ENCODE measurements at regions not wholly inside any gene's neighbourhood (a gene's known extent, or its start where the extent isn't known, plus 50 kb on each side); places are given as distances from the start of the nearest gene placed in this dataset.

GRCh38 chr12:131348231-131348630 is 362.7 kb upstream of the SFSWAP start:
- TF ChIP-seq POLR2A (IDR thresholded peaks at IDR 0.05), result no peak
- TF ChIP-seq, protein P1, sequence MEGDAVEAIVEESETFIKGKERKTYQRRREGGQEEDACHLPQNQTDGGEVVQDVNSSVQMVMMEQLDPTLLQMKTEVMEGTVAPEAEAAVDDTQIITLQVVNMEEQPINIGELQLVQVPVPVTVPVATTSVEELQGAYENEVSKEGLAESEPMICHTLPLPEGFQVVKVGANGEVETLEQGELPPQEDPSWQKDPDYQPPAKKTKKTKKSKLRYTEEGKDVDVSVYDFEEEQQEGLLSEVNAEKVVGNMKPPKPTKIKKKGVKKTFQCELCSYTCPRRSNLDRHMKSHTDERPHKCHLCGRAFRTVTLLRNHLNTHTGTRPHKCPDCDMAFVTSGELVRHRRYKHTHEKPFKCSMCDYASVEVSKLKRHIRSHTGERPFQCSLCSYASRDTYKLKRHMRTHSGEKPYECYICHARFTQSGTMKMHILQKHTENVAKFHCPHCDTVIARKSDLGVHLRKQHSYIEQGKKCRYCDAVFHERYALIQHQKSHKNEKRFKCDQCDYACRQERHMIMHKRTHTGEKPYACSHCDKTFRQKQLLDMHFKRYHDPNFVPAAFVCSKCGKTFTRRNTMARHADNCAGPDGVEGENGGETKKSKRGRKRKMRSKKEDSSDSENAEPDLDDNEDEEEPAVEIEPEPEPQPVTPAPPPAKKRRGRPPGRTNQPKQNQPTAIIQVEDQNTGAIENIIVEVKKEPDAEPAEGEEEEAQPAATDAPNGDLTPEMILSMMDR (IDR thresholded peaks at IDR 0.05 in 4 of 5, conservative IDR thresholded peaks at IDR 0.05 in 1 of 5), result no peak
- intact Hi-C loops (cut with DNase I; ENCODE audit: low total_unique reads), result no loop called here
- H3K36me3 ChIP-seq, result no peaks in the 10 kb centered on the region
- no peak overlapping the region for H3K27ac ChIP-seq
- H3K4me3 ChIP-seq, result no peak overlapping the region
- DNase-seq (no peak), ATAC-seq (no peak)
- H3K4me1 ChIP-seq, result no peaks in the 10 kb centered on the region
- H3K27me3 ChIP-seq, result peaks cover 0 to 3% (median 0%) of the 10 kb centered on the region in 3 donors
- H3K9me3 ChIP-seq, result no peaks in the 10 kb centered on the region
- in situ Hi-C loops (cut with MboI; ENCODE audit: low sequenced_read_pairs in 4 of 4), result no loop called here

DNA sequence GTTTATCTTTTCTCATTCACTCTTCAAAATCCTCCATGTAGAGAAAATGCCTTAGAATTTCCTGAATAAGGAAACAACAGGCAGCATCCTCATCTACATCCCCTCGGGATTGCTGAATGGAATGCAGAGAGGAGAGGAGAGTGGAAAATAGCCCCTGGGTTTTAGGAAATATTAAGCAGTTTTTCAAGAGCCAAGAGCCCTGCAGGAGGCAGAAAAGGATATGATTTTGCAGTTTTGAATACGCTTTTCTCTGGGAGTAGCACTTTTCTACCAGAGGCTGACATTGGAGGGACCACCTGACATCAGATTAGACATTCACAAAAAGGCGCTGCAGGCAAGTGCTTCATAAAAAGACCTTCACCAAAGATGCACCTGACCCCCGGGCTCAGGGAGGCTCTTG is 362.2 kb upstream of the SFSWAP start:
- H3K27me3 ChIP-seq, result peaks cover 0 to 3% (median 0%) of the 10 kb centered on the region in 3 donors
- TF ChIP-seq, protein P1 (IDR thresholded peaks at IDR 0.05 in 4 of 5, conservative IDR thresholded peaks at IDR 0.05 in 1 of 5), result no peak
- no peak for TF ChIP-seq POLR2A (IDR thresholded peaks at IDR 0.05)
- H3K36me3 ChIP-seq, result no peaks in the 10 kb centered on the region
- H3K4me3 ChIP-seq, result no peak overlapping the region
- ATAC-seq (no peak), DNase-seq (no peak)
- no peaks in the 10 kb centered on the region for H3K9me3 ChIP-seq
- in situ Hi-C loops (cut with MboI; ENCODE audit: low sequenced_read_pairs in 4 of 4), result no loop called here
- no peak overlapping the region for H3K27ac ChIP-seq
- H3K4me1 ChIP-seq, result no peaks in the 10 kb centered on the region
- intact Hi-C loops (cut with DNase I; ENCODE audit: low total_unique reads), result no loop called here

DNA sequence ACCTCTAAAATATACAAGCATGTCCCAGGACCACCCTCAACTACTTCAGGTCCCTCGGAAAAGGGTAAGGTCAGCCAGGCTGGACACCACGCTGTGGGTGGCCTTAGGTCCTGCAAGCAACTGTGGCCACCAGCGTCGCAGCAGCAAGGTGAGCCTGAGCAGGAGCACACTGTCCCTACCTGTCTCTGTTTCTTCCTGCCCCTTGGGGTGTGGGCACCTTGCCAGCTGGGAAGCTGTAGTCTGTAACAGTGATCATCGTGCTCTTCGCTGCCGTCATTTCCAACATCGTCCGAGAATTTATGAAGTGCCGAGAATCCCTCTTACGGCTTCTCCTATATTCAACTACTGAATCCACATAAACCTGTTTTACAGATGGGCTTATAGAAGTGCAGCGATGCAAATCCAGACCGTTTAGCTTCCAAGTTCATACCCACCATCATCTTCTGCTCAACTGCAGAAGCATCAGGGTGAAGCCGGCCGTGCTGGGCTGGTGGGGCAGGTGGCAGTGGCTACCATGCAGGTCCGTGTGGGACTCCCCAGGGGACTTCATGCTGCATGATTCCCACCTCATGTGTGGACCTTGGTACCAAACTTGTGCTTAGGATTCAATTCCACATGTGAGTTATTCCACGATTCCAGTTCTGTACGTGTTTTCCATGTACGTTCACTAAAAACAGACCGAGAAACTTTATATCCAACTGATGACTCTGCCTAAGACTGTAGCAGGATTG is 361.3 kb upstream of the SFSWAP start:
- H3K4me1 ChIP-seq, result no peaks in the 10 kb centered on the region
- H3K4me3 ChIP-seq, result no peak overlapping the region
- no peaks in the 10 kb centered on the region for H3K36me3 ChIP-seq
- no peak for DNase-seq
- in situ Hi-C loops (cut with MboI; ENCODE audit: low sequenced_read_pairs in 4 of 4) (no loop called here), intact Hi-C loops (cut with DNase I; ENCODE audit: low total_unique reads) (no loop called here)
- H3K9me3 ChIP-seq, result no peaks in the 10 kb centered on the region
- H3K27me3 ChIP-seq, result peaks cover 0 to 3% (median 0%) of the 10 kb centered on the region in 3 donors
- H3K27ac ChIP-seq, result no peak overlapping the region
- no peak for TF ChIP-seq POLR2A (IDR thresholded peaks at IDR 0.05)
- ATAC-seq, result no peak

DNA sequence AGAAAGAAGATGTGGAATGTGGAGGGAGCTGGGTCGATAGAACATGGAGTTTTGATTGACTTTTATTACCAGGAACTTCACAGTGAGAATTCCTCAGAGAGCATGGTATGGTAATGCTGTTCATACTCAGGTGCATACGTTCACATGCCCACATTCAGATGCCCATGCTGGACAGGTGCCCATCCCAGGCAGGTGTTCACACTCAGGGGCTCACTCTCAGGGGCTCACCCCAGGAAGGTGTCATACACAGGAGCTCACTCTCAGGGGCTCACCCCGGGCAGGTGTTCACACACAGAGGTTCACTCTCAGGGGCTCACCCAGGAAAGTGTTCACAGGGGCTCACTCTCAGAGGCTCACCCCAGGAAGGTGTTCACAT is 360.0 kb upstream of the SFSWAP start:
- Histone ChIP-seq H3K4me3 (no peak overlapping the region), H3K4me1 (no peaks in the 10 kb centered on the region), H3K9me3 (no peaks in the 10 kb centered on the region), H3K36me3 (no peaks in the 10 kb centered on the region), H3K27ac (no peak overlapping the region), H3K27me3 (peaks cover 0 to 3% (median 0%) of the 10 kb centered on the region in 3 donors)
- ATAC-seq (no peak), DNase-seq (no peak)
- in situ Hi-C loops (cut with MboI; ENCODE audit: low sequenced_read_pairs in 4 of 4) (no loop called here), intact Hi-C loops (cut with DNase I; ENCODE audit: low total_unique reads) (no loop called here)
- TF ChIP-seq, protein P1 (IDR thresholded peaks at IDR 0.05 in 4 of 5, conservative IDR thresholded peaks at IDR 0.05 in 1 of 5), result no peak
- TF ChIP-seq POLR2A (IDR thresholded peaks at IDR 0.05), result no peak

GRCh38 chr12:131351319-131352028 is 359.4 kb upstream of the SFSWAP start:
- Histone ChIP-seq H3K27ac (no peak overlapping the region), H3K27me3 (peaks cover 0 to 3% (median 0%) of the 10 kb centered on the region in 3 donors), H3K36me3 (no peaks in the 10 kb centered on the region), H3K4me3 (no peak overlapping the region), H3K4me1 (no peaks in the 10 kb centered on the region), H3K9me3 (no peaks in the 10 kb centered on the region)
- DNase-seq (no peak), ATAC-seq (no peak)
- in situ Hi-C loops (cut with MboI; ENCODE audit: low sequenced_read_pairs in 4 of 4) (no loop called here), intact Hi-C loops (cut with DNase I; ENCODE audit: low total_unique reads) (no loop called here)
- TF ChIP-seq POLR2A (IDR thresholded peaks at IDR 0.05), result no peak
- TF ChIP-seq, protein P1 (IDR thresholded peaks at IDR 0.05 in 4 of 5, conservative IDR thresholded peaks at IDR 0.05 in 1 of 5), result no peak

Data from gastrocnemius medialis (tissue), 4 donors.